ENCODE measurements at regions not wholly inside any gene's neighbourhood (a gene's known extent, or its start where the extent isn't known, plus 50 kb on each side); places are given as distances from the start of the nearest gene placed in this dataset.
"Not testable (repeated sequence)": the region's sequence is repeated elsewhere in the genome, so short reads cannot be mapped to it uniquely, and the experiment has no call there.

DNA sequence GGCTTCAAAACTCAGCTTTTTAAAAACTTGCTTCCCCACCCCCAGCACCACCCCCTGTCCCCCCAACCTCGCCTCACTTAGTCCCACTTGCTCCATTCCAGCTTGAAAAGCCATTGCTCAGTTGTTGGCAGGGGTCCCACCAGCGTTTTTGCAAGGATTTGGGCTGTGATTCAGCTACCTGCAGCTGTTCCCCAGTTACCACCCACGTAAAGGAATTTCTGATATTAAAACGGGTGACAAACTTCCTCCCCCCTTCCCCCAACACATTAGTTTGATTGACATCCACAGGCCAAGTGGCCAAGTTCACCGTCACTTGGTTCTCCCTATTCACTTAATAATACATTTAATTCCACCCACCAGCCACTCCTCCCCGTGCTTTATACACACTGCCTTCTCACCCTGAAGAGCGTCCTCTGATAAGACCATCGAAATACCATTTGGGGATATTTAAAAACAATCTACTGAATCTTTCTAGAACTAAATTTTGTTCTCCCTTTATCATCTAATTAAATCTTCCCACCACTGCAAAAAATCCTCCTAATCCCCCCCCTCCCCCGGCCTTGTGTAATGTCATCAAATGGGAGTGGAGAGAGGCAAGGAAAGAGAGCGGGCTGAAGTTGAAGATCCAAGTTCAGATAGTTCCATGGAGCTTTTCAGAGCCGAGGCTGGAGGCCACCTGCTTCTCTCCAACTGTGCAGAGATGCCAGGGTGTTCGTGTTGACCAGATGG is 55.1 kb downstream of the SOX9 start:
- DNase-seq: no peak

DNA sequence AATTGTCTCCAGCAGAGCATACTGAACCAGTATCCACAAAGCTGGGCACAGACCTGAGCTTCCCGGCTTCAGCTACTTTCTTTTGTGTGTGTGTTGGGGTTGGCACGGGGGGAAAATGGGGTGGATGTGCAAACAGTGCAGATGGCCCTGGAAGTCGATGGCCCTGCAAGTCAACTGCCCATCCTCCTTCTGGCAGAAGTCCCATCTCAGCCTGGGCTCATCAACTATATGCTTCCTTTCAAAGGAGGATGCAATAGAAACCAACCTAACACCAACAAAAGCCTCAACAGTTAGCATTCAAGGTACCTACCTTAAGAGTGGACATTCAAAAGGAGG is 55.7 kb downstream of the SOX9 start:
- peak in 1 of 14 donors; percentile 16 for DNase-seq

DNA sequence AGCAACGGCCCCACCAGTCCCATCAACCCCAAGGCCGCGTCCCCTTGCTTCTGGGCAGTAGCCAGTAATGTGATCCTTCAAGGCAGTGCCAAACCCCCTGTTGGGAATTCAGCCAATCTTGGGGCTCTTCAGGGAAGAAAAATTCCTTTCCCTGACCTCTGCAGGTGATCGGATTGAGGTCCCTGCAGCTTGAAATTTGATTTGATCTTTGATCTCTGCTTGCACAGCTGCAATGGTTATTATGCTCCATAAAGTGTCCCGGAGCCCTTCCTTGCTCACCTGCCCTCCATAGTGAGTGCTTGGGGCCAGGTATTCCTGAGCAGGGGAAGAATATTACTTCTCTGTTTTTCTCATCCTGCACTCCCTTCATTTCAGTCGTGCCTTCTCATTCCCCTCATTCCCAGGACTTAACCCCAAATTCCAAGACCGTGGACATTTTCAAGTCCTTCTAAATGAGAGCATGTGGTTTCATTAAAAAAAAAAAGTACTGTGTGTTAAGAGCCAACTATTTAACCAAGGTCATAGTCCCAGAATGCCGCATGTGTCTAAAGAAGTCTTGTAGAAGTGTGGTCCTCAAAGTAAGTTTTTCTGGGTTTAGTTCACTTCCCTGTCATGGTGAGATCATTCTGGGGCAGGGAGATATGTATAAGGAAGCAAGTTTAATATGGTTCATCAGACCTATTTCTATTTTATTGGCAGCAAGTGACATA is 56.3 kb downstream of the SOX9 start:
- DNase-seq: no peak

DNA sequence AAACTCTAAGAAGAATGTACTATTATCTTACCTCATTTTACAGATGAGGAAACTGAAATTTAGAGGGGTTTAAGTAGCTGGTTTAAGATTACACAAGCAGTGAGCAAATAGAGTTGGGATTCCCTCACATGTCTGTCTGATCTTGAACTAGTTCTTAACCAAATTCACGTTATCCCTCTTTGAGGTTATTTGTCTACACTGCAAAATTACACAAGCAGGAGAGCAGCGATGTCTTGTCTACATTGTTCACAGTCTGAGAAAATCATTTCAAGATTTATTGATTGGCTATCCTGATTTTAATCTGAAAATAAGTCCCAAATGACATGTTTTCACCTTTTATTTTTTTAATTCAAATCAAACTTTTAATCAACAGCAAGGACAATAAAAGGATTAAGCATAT is 56.9 kb downstream of the SOX9 start:
- no peak for DNase-seq

DNA sequence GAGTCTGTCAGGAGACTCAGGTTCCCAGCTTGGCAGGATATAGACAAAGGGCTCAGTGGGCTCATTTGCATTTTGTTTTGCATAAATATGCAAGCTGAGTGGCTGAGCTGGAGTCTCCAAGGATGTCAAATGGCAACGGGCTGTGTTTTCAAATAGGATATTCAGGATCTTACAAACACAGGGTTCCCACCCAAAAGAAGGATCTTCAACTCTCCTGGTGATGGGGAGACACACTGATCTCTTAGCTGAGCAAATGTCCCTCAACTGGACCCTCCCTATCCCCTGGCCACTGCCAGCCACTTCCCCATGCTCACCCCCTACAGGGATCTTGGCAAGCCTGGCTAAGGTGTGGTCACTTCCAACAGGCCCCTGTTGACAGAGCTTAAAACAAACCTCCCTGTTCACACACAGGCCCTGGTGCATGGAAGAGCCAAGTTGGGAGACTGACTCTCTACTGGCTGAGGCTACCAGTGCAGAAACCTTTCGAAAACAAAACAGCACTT is 61.6 kb downstream of the SOX9 start:
- DNase-seq: peak in 5 of 14 donors; percentile 20 to 72 (median 41)

DNA sequence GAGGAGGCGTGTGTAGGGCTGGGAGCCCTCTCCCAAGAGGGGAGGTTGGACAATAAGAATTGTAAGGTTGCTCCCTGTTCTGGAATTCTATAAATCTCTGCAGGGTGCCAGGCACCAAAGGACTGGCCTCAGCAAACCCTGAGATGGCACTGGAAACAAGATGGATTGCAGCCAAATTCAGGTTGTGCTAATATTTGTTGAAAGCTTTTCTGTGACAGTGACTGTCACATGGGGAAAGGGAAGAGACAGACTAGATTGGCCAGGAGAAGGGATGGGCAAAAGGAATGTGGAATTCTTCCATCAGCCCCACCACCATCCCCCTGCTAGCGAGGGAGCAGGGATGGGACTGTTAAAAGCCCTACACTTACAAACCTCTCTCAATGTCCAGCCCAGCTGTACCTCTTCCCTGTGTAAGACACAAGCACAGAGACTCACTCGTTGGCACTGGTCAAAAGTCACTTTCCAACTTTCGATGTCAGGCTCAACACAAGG is 62.4 kb downstream of the SOX9 start:
- DNase-seq: no peak

DNA sequence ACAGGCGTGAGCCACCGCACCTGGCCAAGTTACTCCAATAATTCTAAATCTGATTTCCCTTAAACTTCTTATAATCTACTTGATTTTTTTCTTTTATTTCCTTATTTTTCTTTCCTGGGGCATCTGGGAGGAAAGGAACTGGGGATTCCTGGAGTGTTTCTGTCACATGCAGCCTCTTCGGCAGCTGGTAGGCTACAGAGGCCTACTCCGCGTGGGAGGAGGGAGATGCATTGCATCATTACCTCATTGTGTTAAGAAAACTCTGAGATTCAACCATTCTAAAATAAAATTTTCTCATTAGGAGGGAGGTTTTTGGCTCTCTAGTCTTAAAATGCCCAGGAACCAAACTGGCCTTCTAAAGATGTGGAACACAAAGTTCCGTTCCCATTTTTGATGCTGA is 64.0 kb downstream of the SOX9 start:
- DNase-seq: no peak

DNA sequence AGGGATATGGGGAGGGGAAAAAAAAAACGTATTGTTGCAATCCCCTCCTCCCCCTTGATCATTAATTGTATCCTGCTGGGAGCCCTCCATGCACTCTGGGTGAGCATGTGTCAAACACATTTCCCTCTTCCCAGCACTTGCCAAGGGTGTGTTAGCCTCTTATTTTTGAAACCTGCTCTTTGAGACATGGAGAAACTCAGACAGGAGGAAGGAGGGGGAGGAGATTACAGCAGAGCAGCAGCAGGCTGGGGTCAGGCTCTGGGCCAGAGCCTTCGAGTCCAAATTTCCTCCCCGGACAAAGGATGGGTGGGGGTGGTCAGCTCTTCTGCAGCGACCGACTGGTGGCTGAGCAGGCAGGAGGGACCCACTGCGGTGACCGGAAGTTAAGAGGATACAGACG is 64.7 kb downstream of the SOX9 start:
- DNase-seq: no peak

DNA sequence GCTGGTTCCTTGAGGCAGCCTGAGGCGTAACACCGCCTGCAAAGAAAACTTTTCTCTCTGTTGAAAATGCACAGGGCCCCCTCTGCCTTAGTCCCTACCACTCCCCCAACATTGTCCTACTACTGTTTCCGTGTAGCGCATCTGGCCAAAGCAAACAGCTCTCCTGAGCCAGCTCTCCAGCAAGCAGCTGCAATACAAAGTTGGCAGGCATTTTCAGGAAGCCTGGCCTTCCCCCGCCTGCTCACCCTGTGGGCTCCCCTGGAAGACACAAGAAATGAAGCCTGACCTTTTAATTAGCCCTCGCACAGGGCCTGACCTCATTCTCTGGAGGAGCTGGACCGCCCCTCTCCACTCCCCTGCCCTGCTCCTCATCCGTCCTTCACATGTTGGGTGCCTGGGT is 66.7 kb downstream of the SOX9 start:
- DNase-seq: peak in 2 of 14 donors; percentile 3 to 15

DNA sequence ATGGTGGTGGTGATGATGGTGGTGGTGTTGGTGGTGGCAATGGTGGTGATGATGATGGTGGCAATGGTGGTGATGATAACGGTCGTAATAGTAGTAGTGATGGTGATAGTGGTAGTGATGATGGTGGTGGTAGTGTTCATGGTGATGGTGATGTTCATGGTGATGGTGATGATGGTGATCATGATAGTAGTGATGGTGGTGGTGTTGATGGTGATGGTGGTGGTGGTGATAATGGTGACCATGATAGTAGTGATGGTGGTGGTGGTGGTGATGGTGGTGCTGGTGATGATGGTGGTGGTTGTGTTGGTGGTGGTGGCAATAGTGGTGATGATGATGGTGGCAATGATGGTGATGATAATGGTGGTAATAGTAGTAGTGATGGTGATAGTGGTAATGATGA is 68.0 kb downstream of the SOX9 start:
- no peak for DNase-seq

DNA sequence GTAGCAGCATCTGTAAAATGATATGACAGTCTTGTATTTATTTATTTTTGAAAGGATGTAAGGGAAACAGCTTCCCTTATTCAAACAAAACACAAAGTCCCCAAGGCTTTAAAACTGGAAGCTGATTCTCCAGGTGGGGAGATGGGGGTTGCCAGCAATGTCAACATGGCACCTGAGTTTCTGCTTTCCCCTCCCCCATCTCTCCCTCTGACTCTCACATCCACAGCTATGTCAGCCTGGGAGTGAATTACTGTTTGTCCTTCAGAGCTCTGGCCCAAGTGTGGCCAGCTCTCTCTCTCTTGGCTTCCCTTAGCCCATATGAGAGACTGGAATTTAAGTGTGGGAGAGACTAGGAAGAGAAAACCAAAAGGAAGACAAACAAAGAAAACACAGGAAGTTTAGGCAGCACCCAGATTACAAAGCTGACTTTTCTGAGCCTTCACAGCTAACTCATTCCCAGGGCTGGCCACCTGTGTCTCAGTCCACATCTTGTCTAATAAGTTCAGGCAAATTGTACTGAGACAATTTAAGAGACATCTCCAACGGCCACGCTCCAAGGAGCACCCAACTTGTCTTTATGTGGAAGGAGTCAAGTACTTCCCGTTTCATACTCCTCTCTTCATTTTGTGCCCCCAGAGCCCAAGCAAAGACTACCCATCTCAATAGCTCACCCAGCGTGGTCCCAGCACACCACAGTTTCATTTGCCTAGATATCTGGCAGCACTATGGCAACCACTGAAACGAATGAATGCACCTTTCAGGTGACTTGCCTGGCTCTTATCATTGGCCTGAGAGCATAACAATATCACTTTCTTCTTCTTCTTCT is 69.2 kb downstream of the SOX9 start:
- DNase-seq: no peak

DNA sequence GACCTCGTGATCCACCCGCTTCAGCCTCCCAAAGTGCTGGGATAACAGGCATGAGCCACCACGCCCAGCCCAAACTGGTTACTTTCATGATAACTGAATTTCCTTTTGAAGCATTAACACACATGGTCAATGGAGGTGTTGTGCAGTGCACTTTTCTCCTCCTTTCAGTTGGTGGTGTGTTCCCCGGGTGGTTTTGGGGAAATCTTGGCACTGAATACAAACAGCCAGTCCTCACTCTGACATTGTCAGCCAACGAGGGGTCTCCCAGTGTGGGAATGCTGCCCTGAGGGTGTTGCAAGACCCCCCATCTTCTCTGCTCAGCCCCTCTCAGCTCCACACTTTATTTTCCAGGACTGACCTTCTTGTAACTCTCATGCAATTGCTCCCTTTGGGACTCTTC is 70.5 kb downstream of the SOX9 start:
- no peak for DNase-seq

DNA sequence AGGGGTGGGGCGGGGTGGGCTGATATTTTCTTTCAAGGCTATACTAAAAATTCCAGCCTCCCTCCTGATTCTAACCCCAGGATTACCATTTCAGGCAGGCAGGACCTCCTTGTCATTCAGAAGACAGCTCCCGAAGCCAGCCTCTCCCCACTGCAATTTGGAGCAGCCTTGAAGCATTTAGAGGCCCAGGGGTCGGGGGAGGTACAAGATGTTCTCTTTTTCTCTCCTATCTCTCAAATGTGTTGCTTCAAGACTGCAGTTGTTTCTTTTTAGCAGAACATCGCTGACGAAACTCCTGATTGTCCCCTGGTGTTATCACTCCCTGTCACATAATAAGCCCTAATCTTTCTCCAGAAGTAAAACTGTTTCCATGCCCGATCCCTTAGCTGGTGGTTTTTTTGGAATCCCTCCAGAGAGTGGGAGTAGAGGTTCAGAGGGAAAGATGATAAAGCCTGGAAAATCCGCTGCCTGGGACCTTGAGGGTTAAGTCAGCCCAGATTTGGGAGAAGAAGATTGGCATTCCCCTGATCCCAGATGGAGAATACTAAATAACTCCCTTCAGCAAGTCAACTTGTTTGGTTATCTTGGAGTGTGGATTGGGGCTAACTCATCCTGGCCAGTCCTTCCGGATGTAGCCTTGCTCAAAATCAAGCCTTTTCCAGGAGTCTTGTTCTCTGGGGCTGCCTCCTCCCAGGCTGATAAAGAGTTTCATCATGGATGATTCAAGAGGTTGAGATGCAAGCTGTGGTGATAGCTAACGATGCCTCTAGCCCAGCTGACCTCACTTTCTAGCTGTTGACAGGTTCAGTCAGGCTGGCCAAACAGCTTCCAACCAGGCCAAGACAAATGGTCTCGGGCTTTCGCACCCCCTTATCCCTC is 71.3 kb downstream of the SOX9 start:
- DNase-seq: no peak

DNA sequence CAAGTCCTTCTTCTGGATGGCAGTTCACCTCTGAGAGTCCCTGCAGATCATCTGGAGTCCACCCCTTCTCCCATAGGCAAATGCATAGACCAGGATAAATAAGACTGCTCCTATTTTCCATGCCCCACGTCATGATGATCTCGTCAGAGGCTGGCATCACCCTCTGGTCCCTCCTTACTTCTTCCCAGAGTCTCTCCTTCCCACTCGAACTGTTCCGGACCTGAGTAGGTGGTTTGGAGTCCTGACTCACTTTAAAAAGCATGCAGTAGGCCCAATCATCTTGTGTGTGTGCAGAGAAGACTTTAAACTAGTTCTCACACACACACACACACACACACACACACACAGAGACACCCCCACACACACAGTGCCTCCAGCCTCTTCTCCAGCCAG is 72.0 kb downstream of the SOX9 start:
- DNase-seq: no peak

DNA sequence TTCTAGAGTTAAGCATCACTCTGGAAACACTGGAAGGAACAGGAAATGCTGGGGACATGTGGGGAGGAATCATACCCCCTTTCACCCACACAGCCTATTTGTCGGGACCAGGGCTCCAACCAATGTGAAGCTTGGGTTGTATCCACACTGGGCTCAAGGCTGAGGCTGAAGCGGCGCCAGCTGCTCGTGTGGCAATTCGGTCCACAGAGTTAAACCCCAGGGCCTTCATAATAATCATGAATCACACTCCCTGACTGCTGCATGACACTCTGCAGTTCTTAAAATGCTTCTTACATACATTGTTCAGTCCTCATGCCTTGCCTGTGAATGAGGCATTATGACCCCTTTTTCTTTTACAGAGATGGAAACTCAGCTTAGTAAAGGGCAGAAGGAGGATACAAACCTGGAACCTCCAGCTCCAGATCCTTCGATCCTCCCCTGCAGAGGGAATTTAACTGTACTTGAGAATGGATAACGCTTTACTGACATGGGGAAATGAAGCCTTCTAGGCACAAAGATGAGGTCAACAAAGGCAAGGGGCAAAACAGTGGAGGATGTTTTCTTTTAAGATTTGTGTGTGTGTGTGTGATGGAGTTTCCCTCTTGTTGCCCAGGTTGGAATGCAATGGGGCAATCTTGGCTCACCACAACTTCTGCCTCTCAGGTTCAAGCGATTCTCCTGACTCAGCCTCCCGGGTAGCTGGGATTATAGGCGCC is 72.7 kb downstream of the SOX9 start:
- DNase-seq: no peak

DNA sequence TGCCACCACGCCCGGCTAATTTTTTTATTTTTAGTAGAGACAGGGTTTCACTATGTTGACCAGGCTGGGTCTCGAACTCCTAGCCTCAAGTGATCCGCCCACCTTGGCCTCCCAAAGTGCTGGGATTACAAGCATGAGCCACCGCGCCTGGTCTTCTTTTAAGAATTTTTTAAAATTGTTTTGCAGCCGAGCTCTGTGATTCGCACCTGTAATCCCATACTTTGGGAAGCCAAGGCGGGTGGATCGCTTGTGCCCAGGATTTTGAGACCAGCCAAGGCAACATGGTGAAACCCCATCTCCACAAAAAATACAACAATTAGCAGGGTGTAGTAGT is 73.3 kb downstream of the SOX9 start:
- not testable (repeated sequence) for DNase-seq

DNA sequence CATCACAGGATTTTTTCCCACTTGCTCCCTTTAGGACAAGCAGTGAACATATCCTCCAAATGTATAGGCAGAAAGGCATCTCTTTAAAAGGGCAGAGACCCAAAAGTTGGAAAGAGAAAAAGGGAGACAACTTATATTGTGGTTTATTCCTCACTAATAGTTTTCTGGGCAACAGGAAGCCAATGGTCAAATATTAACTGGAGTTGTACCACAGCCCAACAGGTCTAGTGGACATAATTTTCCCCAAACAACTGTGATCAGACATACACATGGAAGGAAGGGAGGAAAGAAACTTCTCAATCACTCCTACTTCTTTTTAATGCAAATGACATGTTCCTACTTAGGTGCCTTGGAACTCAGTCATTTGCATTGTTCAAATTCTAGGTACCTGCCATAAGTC is 78.4 kb downstream of the SOX9 start:
- no peak for DNase-seq

DNA sequence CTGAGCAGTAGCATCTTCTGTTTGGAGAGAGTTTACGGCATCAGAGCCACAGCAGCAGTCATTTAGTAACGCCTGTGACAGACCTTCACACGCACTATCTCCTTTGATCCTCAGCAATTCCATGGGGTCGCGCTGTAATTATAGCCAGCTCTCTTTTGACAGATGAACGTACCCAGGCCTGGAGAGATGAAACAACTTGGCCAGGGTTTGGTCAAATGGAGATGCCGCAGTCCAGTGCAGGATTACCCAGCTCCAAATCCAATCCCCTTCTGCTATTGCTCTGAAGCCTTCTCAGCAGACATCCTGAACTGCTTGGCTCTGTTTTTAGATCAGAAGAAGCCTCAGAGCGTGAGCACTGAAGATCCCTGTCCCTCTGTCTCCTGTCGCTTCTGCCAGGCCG is 83.9 kb downstream of the SOX9 start:
- DNase-seq: no peak

DNA sequence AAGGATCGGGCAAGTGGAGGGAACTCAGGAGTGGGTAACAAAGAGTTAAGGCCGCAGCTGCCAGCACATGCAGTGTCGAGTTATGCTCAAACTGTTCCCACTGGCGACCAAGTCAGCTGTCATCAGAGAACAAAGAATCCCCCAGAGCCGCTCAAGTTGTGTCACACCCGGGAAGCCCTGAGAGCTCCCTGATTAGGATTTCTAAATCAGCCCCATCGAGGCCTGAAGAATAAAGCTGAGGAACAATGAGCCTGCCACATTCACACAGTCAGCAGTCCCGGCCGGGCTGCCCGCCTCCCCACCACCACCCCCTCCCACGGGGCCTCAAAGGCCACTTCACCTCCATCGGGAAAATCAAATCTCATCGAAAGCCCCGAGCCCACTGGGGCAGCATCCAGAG is 84.5 kb downstream of the SOX9 start:
- DNase-seq: peak in 6 of 14 donors; percentile 14 to 69 (median 27)

DNA sequence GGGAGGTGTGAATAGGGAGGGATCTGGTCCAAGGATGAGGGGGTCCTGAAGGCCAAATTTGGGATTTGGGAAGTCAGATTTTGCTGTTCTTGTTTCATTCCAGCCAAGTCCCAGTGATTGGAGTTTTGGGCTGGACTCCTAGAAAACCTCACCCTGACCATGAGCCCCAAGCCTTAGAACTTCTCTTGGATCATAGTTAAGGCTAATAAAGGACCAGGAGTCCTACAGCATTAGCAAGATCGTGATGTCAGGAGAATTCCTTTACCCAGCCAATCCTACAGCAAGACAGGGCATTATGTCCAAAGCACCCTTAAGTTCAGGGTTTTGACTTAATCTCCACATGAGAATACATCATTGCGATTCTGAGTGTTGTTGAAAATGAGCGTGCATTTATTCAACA is 85.0 kb downstream of the SOX9 start:
- DNase-seq: no peak

DNA sequence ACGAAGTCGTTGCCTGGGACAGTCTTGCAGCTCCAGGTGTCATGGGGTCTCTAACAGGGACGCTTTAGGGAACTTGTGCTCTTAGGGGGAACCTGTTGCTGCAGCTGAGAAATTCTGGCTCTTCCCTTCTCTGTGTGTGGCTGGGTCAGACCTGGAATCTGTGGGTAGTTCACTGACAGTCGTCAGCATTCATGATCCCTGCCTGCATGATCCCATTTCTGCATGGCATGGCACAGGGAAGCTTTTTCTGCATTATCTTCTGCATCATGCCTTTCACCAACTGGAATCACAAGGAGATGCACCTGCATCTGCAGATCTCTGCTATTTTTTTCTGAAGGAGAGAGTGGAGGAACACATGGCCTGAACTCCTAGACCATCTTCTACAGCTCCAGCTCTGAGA is 85.6 kb downstream of the SOX9 start:
- no peak for DNase-seq

DNA sequence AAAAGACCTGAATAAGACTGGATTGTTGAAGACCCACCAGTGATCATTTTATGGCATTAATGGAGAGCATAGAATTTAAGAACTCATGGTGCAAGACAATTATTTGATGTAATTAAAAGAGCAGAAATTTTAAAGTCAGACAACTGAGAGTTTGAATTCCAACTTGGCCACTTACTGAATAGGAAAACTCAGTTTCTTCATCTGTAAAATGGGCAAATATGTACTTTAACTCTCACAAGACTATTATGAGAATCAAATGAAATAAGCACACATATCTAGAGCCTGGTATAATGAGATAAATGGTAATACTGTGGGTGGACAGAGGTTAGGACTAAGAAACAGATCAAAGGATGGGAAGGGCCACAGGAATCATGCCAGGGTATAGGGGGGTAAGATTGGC is 88.0 kb downstream of the SOX9 start:
- no peak for DNase-seq

All from C1 segment of cervical spinal cord (tissue), 14 donors.